CD1c-positive myeloid dendritic cell (primary cell): ENCODE measurements at regions not wholly inside any gene's neighbourhood (a gene's known extent, or its start where the extent isn't known, plus 50 kb on each side); places are given as distances from the start of the nearest gene placed in this dataset.
"Not testable (repeated sequence)": the region's sequence is repeated elsewhere in the genome, so short reads cannot be mapped to it uniquely, and the experiment has no call there.

Experiments
- DNase-seq: peaks from one replicate; pipeline ENCODE4 v3.0.0-alpha.2; 2016; ENCODE audit errors: extremely low spot score

DNA sequence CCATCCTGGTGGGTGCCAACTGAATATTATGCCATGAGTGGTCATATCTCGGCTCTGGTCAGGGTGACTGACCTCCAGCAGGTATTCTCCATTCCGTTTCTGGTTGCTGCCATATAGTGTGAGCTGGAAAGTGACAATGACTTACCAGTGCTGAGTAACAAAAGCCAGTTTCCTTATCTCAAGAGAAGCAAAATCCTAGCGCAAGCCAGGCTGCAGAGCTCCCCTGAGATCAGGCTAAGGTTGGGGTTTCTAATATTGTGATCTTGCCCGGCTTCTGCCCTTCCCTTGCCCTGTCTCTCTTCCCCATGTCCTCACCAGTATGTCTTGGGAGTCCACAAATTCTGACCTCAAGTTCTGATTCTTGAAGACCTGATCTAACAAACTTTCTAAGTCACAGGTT, 271.3 kb upstream of the SPTLC3 start:
- no peak for DNase-seq

DNA sequence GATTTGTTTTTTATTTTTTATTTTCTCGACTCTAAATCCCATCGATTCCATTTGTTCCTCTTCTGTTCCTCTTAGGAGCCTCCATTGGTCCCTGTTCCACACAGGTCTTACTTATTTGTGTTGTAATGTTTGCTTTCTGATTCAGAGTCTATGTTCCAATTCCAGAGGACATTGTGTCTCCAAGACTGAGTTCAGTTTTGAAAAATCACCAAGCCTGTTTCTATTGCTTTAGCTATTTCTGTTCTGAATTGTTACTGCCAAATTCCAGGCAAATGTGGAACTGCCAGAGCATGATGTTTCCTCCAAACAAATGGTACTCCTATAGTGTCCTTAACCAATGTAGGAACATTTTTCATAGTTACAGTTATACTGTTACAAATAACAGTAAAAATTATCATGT, 270.9 kb upstream of the SPTLC3 start:
- DNase-seq: no peak

DNA sequence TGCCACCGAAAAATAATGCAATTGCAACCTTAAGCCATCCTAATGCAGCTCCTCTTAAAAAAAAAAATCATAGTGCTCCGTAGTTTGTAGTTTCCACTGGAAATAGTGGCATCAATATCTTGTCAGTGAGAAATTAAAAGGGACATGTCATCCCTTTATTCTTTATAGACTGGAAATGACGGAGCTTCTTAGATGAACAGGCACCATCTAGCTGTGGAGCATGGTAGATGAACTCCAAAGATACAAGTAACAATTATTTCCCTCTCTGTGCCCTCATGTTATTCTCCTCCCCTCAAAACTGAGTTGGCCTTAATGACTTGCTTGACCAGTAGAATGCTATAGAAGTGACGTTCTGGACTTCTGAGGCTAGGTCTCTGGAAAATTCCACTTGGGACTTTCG, 268.1 kb upstream of the SPTLC3 start:
- no peak for DNase-seq

DNA sequence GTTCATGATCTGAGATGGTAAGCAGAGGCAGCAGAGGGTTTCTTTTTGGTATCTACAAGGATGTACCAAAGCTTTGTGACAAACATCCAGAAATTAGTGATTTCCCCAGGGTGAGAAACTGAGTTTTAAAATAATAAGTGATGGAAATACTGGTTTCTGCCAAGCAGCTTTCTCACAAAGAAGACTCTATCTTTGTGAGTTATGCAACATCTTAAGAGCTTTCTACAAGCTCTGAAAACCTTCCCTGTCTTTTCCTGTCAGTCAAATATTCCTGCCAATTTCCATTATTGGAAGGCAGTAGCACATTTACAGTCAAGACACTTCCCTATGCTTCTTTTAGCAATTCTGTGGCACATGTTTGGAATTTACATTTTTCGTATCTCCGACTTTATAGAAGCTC, 264.7 kb upstream of the SPTLC3 start:
- DNase-seq: no peak

DNA sequence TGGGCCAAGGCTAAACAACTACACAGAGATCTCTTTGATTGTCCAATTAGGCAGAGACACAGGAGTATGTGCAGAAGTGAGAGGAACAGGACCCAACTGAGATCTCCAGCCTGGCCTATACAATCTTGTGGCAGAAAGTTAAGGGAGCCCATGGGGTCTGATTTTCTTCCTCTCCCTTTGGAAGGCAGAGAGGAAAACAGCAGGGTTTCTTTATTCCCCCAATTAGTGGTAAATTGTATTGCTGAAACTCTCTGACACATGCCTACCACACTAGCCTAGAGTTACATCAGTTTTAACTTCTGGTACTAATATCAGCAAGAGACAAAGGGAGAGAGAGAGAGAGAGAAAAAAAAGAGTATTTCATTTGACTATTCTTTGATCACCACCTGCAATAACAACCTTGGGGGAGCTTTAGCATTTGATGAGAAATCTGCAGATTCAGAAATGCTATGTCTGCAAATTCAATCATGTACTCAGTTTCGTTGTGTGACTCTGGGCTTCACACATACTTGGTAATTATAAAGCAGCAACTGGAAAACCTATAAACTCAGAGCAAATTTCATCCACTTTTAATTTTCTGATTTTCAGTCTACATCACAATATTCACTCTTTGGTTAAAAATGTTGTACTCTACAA, 260.3 kb upstream of the SPTLC3 start:
- no peak for DNase-seq

DNA sequence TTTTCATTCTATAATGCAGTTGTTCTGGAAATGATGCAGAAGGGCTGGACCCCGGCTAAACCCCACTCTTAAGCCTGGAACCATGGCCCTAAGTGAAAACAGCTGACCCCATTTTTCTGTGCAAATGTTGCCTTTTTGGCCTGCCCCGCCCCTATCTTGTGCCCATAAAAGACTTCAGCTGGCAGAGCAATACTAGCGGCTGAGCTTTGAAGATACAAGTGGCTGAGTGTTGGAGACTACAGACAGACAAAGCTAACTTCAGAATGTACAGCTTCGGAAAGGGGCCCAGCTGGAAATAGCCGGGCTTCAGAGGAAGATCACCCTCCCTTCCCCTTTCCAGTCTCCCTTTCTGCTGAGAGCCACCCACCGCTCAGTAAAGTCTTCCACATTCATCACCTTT, 258.6 kb upstream of the SPTLC3 start:
- no peak for DNase-seq

DNA sequence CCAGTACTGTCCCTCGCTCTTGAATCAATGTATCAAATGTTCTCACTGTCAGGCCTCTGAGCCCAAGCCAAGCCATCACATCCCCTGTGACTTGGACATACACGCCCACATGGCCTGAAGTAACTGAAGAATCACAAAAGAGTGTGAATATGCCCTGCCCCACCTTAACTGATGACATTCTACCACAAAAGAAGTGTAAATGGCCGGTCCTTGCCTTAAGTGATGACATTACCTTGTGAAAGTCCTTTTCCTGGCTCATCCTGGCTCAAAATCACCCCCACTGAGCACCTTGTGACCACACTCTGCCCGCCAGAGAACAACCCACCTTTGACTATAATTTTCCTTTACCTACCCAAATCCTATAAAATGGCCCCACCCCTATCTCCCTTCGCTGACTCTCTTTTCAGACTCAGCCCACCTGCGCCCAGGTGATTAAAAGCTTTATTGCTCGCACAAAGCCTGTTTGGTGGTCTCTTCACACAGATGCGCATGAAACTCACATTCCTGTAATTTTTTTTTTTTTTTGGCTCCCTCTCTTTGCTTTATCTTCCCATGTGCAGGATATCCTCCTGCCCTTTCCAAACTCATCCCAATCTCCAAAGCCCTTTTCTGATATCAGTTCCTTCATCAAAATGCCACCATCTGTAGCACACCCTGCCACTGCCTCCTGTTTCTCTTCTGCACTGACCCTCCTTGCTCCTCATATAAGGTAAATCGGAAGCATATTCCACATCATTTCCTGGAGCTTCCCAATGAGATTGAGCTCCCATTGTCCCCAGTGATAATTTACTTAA, 255.7 kb upstream of the SPTLC3 start:
- not testable (repeated sequence) for DNase-seq

DNA sequence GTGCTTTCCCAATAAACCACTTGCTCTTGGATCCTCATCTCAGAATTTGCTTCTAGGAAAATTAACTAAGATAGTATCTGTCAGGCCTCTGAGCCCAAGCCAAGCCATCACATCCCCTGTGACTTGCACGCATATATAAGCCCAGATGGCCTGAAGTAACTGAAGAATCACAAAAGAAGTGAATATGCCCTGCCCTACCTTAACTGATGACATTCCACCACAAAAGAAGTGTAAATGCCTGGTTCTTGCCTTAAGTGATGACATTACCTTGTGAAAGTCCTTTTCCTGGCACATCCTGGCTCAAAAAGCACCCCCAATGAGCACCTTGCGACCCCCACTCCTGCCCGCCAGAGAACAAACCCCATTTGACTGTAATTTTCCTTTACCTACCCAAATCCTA, 255.0 kb upstream of the SPTLC3 start:
- DNase-seq: not testable (repeated sequence)

DNA sequence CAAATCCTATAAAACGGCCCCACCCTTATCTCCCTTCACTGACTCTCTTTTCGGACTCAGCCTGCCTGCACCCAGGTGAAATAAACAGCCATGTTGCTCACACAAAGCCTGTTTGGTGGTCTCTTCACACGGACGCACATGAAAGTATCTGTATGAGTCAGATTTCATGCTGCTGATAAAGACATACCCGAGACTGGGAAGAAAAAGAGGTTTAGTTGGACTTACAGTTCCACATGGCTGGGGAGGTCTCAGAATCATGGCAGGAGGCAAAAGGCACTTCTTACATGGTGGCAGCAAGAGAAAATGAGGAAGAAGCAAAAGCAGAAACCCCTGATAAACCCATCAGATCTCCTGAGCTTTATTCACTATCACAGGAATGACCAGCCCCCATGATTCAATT, 249.3 kb upstream of the SPTLC3 start:
- not testable (repeated sequence) for DNase-seq

DNA sequence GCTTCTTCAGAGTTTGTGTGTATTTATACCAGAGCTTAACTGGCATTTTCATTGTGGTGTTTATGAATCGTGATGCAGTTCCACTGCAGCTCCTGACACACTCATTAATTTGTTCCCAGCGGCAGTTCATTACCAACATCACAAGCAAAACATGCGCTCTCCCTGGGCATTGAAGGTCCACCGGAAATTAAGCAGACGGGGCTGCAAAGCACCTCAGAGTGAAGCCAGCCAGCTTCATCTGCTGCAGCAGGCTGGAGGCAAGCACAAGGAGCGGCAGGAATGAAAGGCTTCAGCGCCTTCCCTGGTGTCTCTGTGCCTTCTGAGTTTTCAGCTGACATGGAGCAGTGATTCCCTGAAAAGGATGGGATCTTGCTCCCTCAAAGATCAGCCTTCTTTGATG, 246.0 kb upstream of the SPTLC3 start:
- no peak for DNase-seq

DNA sequence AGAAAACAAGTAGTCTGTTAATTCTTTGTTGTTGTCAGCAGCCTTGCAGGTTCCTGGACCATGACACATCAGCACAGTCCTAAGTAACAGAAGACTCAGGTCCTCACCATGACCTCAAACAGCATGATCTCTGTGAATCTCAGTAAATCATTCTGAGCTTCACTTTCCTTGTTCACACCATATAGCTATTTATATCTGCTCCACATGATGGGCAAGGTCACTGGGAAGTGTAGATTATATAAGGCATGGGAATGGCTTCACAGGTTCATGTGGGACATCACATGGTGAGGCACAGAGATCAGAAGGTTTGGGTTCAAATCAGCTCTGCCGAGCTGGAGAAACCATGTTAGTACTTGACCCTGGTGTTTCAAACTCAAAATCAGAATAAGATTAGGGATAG, 245.4 kb upstream of the SPTLC3 start:
- no peak for DNase-seq

DNA sequence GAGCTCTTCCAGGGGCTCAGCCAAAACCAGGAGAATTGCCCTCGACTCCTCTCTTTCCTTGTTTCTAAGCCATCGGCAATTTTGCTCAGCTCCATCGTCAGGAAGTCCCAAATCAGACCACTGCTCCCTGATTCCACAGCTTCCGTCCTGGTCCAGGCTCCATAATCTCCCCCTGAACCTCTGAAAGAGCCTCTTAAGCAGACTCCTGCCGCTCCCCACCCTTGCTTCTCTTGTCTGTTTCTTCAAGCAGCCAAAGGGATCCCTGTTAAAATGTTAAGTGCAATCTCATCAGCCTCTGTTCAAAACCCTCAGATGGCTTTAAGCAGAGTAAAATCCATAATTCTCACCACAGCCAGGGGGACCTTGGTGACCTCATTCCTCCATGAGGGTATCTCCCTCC, 244.7 kb upstream of the SPTLC3 start:
- no peak for DNase-seq

DNA sequence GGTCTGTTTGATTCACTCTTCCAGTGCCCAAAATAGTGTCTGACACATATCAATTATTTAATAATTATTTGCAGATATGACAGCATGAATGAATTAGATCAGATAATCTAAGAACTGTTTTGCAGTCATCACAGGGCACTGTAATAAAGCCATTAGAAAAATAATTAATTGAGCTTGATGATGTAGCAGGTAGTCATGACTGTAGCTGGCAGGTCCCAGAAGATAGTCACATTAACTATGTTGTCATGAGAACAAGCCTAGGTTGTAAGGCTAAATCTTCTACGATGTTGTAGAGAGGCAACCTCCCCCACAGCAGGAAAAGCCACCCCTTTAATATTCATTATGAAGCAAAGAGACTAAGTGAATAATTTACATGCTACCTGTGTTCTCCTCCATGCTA, 243.9 kb upstream of the SPTLC3 start:
- DNase-seq: no peak

DNA sequence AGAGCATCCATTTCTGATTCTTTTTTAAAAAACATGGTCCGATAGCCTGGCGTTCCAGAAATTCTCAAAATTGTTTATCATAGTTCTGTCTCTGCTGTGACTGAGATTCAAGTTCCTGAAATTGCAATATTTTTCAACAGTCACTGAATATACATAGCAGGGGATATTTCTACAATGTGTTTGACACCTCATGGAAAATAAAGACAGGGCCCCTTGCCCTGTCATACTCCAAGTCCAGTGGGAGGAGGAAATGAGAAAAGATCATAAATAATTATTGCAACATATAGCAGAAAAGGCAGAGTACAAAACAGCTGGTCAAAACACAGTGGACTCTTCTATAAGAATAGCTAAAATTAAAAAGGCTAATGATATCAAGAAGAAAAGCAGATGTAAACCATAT, 234.8 kb upstream of the SPTLC3 start:
- DNase-seq: no peak

DNA sequence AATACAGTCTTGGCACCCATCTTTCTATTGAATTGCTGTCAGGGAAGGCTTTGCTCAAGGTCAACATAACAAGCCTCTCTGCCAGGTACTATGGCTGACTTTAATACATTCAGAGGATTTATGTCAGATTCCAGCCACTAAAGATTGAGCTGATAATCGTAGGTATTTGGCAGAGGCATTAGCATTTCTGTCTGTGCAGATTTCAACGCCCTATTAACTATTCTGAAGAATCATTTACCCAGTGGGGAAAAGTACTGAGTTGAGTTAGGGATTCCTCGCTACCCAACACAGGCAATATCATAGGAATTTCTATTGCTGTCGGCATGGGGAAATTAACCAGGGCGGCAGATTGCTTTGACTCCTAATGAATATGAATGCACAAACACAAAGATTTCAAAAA, 233.7 kb upstream of the SPTLC3 start:
- no peak for DNase-seq

DNA sequence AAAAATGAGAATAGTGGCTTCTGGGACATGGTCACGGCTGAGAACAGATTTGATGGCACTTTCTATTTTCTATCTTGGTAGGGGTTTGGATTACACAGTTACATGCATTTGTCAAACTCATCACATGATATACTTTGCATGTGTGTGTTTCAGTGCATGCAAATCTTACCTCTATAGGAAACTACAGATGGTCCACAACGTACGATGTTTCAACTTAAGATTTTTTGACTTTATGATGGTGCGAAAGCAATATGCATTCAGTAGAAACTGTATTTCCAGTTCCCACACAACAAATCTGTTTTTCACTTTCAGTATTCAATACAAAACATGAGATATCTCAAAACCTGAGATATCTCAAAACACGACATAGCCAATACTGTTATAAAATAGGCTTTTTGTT, 231.8 kb upstream of the SPTLC3 start:
- no peak for DNase-seq

DNA sequence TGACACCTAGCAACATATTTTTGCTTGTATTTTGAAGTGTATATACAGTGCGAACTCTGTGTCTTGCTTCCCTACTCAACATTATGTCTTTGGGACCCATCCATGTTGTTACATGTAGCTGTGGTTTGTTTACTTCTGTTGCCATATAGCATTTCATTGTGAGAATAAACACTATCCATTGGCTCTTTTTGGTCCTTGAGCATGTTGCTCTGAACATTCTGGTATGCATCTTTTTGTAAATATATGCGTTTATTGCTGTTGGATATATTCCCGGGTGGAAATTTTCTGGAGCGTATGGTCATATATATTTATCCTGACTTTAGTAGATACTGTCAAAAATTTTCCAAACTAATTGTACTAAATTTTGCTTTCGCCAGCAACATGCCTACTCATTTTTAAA, 222.5 kb upstream of the SPTLC3 start:
- no peak for DNase-seq

DNA sequence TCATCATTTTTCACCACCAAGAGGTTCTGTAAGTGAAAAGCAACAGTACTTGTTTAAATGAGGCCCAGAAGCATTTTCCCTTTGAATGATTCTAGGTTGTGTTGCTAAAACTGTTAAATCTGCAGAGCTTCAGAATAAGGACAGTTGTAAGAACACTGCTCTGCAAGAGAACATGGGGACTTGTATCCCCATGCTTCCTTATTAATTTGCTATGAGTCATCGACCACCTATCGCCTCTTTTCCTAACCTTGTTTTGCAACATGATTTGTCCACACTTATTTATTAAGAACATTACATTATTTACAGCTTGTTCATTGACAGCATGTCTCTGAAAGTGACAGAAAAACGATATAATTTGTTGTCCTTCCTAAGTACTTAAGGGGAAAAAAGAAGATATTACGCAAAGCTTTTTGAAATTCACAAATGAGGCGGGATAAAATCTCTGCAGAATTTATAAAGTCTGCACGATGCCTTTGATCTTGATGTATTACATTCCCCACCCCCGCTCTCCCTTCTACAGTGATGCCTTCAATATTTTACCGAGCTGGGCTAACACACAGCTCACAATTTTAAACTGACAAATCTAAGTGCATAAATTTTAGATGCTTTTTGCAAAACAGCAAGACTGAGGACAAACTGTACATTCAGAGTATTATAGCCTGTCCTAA, 220.0 kb upstream of the SPTLC3 start:
- DNase-seq: no peak

DNA sequence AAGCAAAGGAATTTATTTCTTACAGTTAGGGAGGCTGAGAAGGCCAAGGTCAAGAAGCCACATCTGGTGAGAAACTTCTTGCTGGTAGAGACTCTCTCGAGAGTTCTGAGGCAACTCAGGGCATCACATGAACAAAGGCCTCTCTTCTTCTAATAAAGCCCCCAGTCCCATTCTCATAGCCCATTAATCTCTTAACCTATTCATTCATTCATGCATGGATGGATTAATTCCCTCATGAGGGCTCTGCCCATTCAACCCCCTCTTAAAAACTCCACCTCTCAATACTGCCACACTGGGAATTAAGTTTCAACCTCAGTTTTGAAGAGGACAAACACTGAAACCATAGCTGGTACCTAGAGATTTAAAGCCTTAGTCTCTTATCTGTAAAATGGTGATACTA, 217.9 kb upstream of the SPTLC3 start:
- DNase-seq: no peak

DNA sequence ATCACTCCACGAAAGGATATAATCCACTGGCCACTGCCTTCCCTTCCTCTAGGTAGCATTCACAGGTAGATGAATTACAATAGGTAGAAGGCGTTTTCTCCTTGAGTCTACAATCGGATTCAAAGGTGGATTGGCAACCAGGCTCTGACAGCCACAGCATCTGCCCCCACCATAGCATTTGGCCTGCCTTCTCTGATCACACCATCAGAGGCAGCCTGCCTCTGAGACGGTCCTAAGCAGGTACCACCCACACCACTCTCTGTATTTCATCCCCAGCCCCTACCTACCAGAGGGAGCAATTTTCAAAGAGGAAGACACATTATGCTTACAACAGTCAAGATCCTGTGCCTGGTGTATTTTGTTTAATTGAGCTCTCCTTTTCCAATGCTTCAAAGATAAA, 210.5 kb upstream of the SPTLC3 start:
- DNase-seq: no peak

DNA sequence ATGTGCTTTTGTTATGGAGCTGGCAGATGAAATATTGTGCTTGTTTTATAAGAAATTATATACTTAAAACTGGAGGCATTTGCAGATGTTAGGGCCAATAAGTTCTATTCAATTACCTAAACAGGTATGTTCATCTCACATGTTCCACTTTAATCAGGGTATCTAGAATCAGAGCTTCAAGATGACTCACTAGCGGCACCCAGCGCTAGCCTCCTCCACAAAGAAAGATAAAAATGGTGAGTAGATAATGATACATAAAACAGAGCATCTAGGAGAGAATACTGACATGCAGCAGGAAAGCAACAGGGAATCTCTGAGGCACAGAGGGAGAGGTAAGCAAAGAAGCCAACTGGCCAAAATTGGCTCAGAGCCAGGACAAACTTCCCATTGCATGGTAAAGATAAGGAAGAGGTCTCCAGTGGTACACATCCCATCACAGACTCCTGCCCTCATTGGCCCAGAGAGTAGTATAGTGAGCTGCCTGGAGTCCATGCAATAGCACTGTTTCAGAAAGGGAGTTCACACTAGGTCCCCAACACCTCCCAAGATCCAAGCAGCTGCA, 200.7 kb upstream of the SPTLC3 start:
- DNase-seq: no peak

DNA sequence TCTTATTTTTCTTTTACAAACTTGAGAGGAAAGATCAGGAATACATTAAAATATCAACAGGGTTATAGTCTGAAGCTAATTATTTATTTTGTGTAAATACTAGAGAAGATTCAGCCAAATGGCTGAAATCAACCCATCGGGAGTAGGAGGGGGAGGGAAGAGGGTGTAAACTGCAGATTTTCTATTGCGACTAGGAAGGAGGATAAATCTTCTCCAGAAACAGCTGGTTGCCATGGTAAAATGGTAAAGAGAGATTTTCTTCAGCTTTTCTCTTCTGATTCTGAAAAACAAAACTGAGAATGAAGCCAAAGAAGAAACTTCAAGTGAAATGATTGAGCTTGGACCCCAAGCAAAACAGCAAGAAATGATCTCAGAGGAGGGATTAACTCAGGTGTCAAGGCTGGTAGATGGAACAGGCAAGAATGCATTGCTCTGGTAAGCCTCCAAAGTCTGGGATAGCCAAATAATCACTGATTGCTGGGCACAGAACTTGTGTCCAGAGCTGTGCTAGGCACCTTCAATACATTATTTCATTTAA, 193.5 kb upstream of the SPTLC3 start:
- no peak for DNase-seq
